CD4-positive, alpha-beta T cell treated with Interleukin-4 for 4 hours (primary cell): ENCODE measurements at regions not wholly inside any gene's neighbourhood (a gene's known extent, or its start where the extent isn't known, plus 50 kb on each side); places are given as distances from the start of the nearest gene placed in this dataset.
"Not testable (repeated sequence)": the region's sequence is repeated elsewhere in the genome, so short reads cannot be mapped to it uniquely, and the experiment has no call there.

Experiments
- DNase-seq: peaks from one replicate; pipeline ENCODE4 v3.0.0-alpha.2; 2020

GRCh38 chr7:119748251-119748860 lies 524.6 kb upstream of the KCND2 start:
- DNase-seq: no peak

- no peak for DNase-seq
Measured at GRCh38 chr7:119748991-119749390, 524.0 kb upstream of the KCND2 start.

GRCh38 chr7:119756687-119757086 lies 516.3 kb upstream of the KCND2 start:
- DNase-seq: no peak

GRCh38 chr7:119758254-119758653 lies 514.7 kb upstream of the KCND2 start:
- no peak for DNase-seq

GRCh38 chr7:119761776-119762175 lies 511.2 kb upstream of the KCND2 start:
- no peak for DNase-seq

GRCh38 chr7:119782286-119782685 lies 490.7 kb upstream of the KCND2 start:
- DNase-seq: no peak

GRCh38 chr7:119783799-119784198 lies 489.2 kb upstream of the KCND2 start:
- no peak for DNase-seq

GRCh38 chr7:119802147-119802546 lies 470.8 kb upstream of the KCND2 start:
- no peak for DNase-seq

GRCh38 chr7:119825091-119825655 lies 447.8 kb upstream of the KCND2 start:
- no peak for DNase-seq

GRCh38 chr7:119826547-119826946 lies 446.4 kb upstream of the KCND2 start:
- no peak for DNase-seq

- DNase-seq: no peak
Measured at GRCh38 chr7:119838444-119838843, 434.5 kb upstream of the KCND2 start.

- no peak for DNase-seq
Measured at GRCh38 chr7:119842337-119842736, 430.6 kb upstream of the KCND2 start.

GRCh38 chr7:119842786-119843185 lies 430.2 kb upstream of the KCND2 start:
- DNase-seq: no peak

GRCh38 chr7:119861385-119861784 lies 411.6 kb upstream of the KCND2 start:
- DNase-seq: no peak

GRCh38 chr7:119868387-119868786 lies 404.6 kb upstream of the KCND2 start:
- no peak for DNase-seq

GRCh38 chr7:119879835-119880234 lies 393.1 kb upstream of the KCND2 start:
- no peak for DNase-seq

GRCh38 chr7:119886007-119886406 lies 387.0 kb upstream of the KCND2 start:
- no peak for DNase-seq

- not testable (repeated sequence) for DNase-seq
Measured at GRCh38 chr7:119886525-119886924, 386.4 kb upstream of the KCND2 start.

- DNase-seq: no peak
Measured at GRCh38 chr7:119888251-119888650, 384.7 kb upstream of the KCND2 start.

GRCh38 chr7:119890631-119891030 lies 382.3 kb upstream of the KCND2 start:
- DNase-seq: no peak

GRCh38 chr7:119895320-119895719 lies 377.7 kb upstream of the KCND2 start:
- no peak for DNase-seq

GRCh38 chr7:119896386-119896785 lies 376.6 kb upstream of the KCND2 start:
- DNase-seq: no peak

GRCh38 chr7:119900996-119901672 lies 371.8 kb upstream of the KCND2 start:
- DNase-seq: no peak

GRCh38 chr7:119903085-119903484 lies 369.9 kb upstream of the KCND2 start:
- DNase-seq: no peak

GRCh38 chr7:119905495-119905894 lies 367.5 kb upstream of the KCND2 start:
- DNase-seq: no peak
